C4-2B (cell line): ENCODE measurements at regions not wholly inside any gene's neighbourhood (a gene's known extent, or its start where the extent isn't known, plus 50 kb on each side); places are given as distances from the start of the nearest gene placed in this dataset.

Experiments
- ZFX ChIP-seq: fragments of 450-650 bp; IDR thresholded peaks from 2 replicates; pipeline ENCODE4 v1.6.1; 2017
- TF ChIP-seq, protein P1 (sequence below): fragments of 450-650 bp; conservative IDR thresholded peaks from 2 replicates; pipeline ENCODE4 v1.5.1; 2017; ENCODE audit warnings: mild to moderate bottlenecking

DNA sequence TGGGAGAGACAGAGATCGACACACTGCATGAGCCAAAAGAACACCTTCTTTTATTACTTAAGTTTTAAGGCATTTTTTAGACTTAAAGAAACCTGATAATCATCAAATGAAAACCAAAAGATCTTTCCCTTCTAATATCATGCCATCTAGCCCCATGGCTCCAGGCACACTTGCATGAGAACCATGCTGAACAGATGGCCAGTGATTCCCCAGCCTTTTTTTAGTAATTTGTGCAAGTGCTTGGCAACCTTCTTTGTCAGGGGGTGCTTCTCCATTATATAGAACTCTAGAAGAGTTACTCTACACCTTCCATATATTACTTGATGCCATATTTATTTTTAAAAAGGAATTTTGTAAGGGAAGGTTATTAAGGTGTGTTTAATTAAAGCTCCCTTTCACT lies 182.2 kb upstream of the TEX13C start:
- TF ChIP-seq, protein P1, sequence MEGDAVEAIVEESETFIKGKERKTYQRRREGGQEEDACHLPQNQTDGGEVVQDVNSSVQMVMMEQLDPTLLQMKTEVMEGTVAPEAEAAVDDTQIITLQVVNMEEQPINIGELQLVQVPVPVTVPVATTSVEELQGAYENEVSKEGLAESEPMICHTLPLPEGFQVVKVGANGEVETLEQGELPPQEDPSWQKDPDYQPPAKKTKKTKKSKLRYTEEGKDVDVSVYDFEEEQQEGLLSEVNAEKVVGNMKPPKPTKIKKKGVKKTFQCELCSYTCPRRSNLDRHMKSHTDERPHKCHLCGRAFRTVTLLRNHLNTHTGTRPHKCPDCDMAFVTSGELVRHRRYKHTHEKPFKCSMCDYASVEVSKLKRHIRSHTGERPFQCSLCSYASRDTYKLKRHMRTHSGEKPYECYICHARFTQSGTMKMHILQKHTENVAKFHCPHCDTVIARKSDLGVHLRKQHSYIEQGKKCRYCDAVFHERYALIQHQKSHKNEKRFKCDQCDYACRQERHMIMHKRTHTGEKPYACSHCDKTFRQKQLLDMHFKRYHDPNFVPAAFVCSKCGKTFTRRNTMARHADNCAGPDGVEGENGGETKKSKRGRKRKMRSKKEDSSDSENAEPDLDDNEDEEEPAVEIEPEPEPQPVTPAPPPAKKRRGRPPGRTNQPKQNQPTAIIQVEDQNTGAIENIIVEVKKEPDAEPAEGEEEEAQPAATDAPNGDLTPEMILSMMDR = no peak
- TF ChIP-seq ZFX = no peak
